ENCODE measurements at regions not wholly inside any gene's neighbourhood (a gene's known extent, or its start where the extent isn't known, plus 50 kb on each side); places are given as distances from the start of the nearest gene placed in this dataset.

- Mint-ChIP-seq H3K4me1 (peaks cover 69% of the 10 kb centered on the region), H3K9me3 (no peaks in the 10 kb centered on the region), H3K36me3 (ENCODE audit: low read depth) (peaks cover 35% of the 10 kb centered on the region), H3K4me3 (no peak overlapping the region), H3K27ac (no peak overlapping the region), H3K27me3 (no peaks in the 10 kb centered on the region)
- ChIA-PET POLR2A (interaction anchor here (5.6 to 6.0 kb wide), 2 partner anchors 10 to 24 kb away, joined by 53 to 122 read pairs; no protein-coding TSS in a partner anchor), CTCF (no interaction called here)
- TF ChIP-seq CTCF (IDR thresholded peaks at IDR 0.05): no peak
- ATAC-seq (ENCODE audit: low read depth) (no peak), DNase-seq (no peak)
- intact Hi-C loops (cut with micrococcal nuclease): no loop called here
These were observed 70.1 kb upstream of the CLCN4 start for GRCh38 chrX:10086676-10087075.

GRCh38 chrX:10087391-10087790 lies 69.4 kb upstream of the CLCN4 start:
- intact Hi-C loops (cut with micrococcal nuclease): no loop called here
- Mint-ChIP-seq H3K4me1 (peaks cover 65% of the 10 kb centered on the region), H3K27ac (no peak overlapping the region), H3K9me3 (no peaks in the 10 kb centered on the region), H3K36me3 (ENCODE audit: low read depth) (peaks cover 40% of the 10 kb centered on the region), H3K4me3 (no peak overlapping the region), H3K27me3 (no peaks in the 10 kb centered on the region)
- POLR2A ChIA-PET: no interaction called here
- CTCF ChIA-PET: no interaction called here
- no peak for TF ChIP-seq CTCF (IDR thresholded peaks at IDR 0.05)
- no peak for DNase-seq
- no peak for ATAC-seq (ENCODE audit: low read depth)

- no peaks in the 10 kb centered on the region for H3K9me3 Mint-ChIP-seq
- no peak overlapping the region for H3K4me3 Mint-ChIP-seq
- peaks cover 42% of the 10 kb centered on the region for H3K36me3 Mint-ChIP-seq (ENCODE audit: low read depth)
- H3K27ac Mint-ChIP-seq: peak overlapping the region; percentile 61
- TF ChIP-seq CTCF (IDR thresholded peaks at IDR 0.05): no peak
- no peak for DNase-seq
- H3K27me3 Mint-ChIP-seq: no peaks in the 10 kb centered on the region
- H3K4me1 Mint-ChIP-seq: peaks cover 46% of the 10 kb centered on the region
- ChIA-PET POLR2A (interaction anchor here (0.5 to 2.0 kb wide), 4 partner anchors 8 to 476 kb away, joined by 4 to 7 read pairs (median 6); no protein-coding TSS in a partner anchor), CTCF (interaction anchor here (1.0 kb wide), 1 partner anchor 30 kb away, joined by 3 read pairs; no protein-coding TSS in a partner anchor)
- no peak for ATAC-seq (ENCODE audit: low read depth)
- intact Hi-C loops (cut with micrococcal nuclease): no loop called here
These were observed 67.4 kb upstream of the CLCN4 start for GRCh38 chrX:10089378-10089795.

GRCh38 chrX:10090319-10090718 lies 66.5 kb upstream of the CLCN4 start:
- Mint-ChIP-seq H3K36me3 (ENCODE audit: low read depth) (peaks cover 42% of the 10 kb centered on the region), H3K4me3 (no peak overlapping the region), H3K4me1 (peaks cover 38% of the 10 kb centered on the region), H3K27me3 (no peaks in the 10 kb centered on the region), H3K27ac (peak overlapping the region; percentile 61), H3K9me3 (no peaks in the 10 kb centered on the region)
- no peak for TF ChIP-seq CTCF (IDR thresholded peaks at IDR 0.05)
- ATAC-seq (ENCODE audit: low read depth) (no peak), DNase-seq (no peak)
- ChIA-PET POLR2A (interaction anchor here (1.1 to 2.0 kb wide), 2 partner anchors 9 to 21 kb away, joined by 3 to 6 read pairs; no protein-coding TSS in a partner anchor), CTCF (no interaction called here)
- intact Hi-C loops (cut with micrococcal nuclease): no loop called here

GRCh38 chrX:10095246-10095645 lies 61.5 kb upstream of the CLCN4 start:
- CTCF ChIA-PET: interaction anchor here (1.3 kb wide), 1 partner anchor 25 kb away, joined by 3 read pairs; no protein-coding TSS in a partner anchor
- H3K27ac Mint-ChIP-seq: no peak overlapping the region
- DNase-seq: no peak
- H3K27me3 Mint-ChIP-seq: no peaks in the 10 kb centered on the region
- no peak for ATAC-seq (ENCODE audit: low read depth)
- H3K36me3 Mint-ChIP-seq (ENCODE audit: low read depth): peaks cover 51% of the 10 kb centered on the region
- POLR2A ChIA-PET: interaction anchor here (0.9 to 8.8 kb wide), 3 partner anchors 11 to 80 kb away, joined by 3 to 229 read pairs (median 53); no protein-coding TSS in a partner anchor
- intact Hi-C loops (cut with micrococcal nuclease): no loop called here
- H3K4me1 Mint-ChIP-seq: peaks cover 35% of the 10 kb centered on the region
- no peak overlapping the region for H3K4me3 Mint-ChIP-seq
- TF ChIP-seq CTCF (IDR thresholded peaks at IDR 0.05): no peak
- H3K9me3 Mint-ChIP-seq: peaks cover 5% of the 10 kb centered on the region

Data from activated B cell treated with CpG ODN at 0.5 μM for 24 hours (primary cell).